Lower leg skin (tissue), 4 donors: ENCODE measurements at regions not wholly inside any gene's neighbourhood (a gene's known extent, or its start where the extent isn't known, plus 50 kb on each side); places are given as distances from the start of the nearest gene placed in this dataset.

Source experiments
- DNase-seq, 2 donors: peaks; one replicate each; pipeline ENCODE4 v3.0.0-alpha.2; 2019; ENCODE audit warnings: low spot score in 2 of 2
- H3K4me3 ChIP-seq: fragments of 200-600 bp; sonication (generic); 2 replicates; pipeline ENCODE4 v1.5.1; 2017; ENCODE audit warnings: mild to moderate bottlenecking, low read depth; ENCODE audit not compliant: poor library complexity, severe bottlenecking
- POLR2A ChIP-seq, 2 donors: fragments of 450-650 bp; IDR thresholded peaks; one replicate each; pipeline ENCODE4 v1.6.1; 2016 to 2017; ENCODE audit warnings: antibody characterized with exemption in 2 of 2, mild to moderate bottlenecking in 1 of 2, moderate library complexity in 1 of 2
- WGBS, 2 donors: methylation state at CpG; one replicate each; pipeline ENCODE4 v1.1.5; 2018; 5-methylcytosine and 5-hydroxymethylcytosine counted together
- intact Hi-C: fragments of 100-400 bp; cut with DNase I; formaldehyde crosslinking; loops from one replicate; pipeline ENCODE4 v1.15.0; 2023; ENCODE audit warnings: low total_unique reads
- TF ChIP-seq, protein P1 (sequence below), 3 donors: fragments of 450-650 bp; IDR thresholded peaks; one replicate each; pipeline ENCODE4 v1.5.1; 2016; ENCODE audit warnings: antibody characterized with exemption in 3 of 3, mild to moderate bottlenecking in 3 of 3, moderate library complexity in 2 of 3

DNA sequence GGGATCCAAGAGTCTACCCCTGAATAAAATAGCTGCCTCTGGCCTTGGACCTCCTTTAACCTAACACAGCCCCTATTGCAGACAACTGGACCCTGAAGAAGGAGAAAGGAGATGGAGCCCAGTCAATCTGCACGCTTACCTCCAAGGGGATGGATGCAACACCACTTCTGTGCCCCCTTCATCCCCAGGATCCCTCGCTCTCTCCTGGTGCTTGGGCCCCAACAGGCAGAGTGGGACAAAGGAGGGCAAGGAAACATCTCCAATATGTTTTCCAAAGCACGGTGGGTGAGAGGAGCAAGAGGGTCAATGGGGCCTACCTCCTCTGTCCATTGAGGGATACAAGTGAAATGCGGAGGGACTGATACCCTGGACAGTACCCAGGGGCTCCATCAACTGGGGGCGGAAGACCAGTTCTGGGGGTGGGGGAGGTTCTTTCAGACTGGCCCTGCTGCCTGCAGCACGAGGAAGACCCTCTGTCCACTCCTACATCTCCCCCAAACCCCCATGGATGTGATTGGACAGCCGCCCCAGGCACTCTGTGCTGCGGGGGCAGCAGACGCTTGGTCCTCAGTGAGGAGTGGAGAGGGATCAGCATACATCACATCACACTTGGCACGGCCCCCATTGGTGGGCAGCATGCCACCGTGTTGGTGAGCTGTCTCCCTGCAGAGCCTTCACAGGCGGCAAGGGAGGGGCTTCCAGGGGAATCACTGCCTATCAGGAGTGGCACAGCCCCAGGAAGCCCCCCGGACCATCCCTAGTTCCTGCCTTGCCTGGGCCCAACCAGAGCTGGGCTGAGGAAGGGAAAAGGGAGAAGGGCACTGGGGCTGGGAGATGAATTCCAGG is 70.6 kb downstream of the MRPL14 start:
- WGBS, 2 donors, result 64 to 77% methylated on average over 7 to 13 of the region's 13 CpGs
- TF ChIP-seq POLR2A (IDR thresholded peaks at IDR 0.05), result no peak
- TF ChIP-seq, protein P1, sequence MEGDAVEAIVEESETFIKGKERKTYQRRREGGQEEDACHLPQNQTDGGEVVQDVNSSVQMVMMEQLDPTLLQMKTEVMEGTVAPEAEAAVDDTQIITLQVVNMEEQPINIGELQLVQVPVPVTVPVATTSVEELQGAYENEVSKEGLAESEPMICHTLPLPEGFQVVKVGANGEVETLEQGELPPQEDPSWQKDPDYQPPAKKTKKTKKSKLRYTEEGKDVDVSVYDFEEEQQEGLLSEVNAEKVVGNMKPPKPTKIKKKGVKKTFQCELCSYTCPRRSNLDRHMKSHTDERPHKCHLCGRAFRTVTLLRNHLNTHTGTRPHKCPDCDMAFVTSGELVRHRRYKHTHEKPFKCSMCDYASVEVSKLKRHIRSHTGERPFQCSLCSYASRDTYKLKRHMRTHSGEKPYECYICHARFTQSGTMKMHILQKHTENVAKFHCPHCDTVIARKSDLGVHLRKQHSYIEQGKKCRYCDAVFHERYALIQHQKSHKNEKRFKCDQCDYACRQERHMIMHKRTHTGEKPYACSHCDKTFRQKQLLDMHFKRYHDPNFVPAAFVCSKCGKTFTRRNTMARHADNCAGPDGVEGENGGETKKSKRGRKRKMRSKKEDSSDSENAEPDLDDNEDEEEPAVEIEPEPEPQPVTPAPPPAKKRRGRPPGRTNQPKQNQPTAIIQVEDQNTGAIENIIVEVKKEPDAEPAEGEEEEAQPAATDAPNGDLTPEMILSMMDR (IDR thresholded peaks at IDR 0.05), result no peak
- H3K4me3 ChIP-seq, result no peak overlapping the region
- intact Hi-C loops, result no loop called here
- DNase-seq, result no peak

DNA sequence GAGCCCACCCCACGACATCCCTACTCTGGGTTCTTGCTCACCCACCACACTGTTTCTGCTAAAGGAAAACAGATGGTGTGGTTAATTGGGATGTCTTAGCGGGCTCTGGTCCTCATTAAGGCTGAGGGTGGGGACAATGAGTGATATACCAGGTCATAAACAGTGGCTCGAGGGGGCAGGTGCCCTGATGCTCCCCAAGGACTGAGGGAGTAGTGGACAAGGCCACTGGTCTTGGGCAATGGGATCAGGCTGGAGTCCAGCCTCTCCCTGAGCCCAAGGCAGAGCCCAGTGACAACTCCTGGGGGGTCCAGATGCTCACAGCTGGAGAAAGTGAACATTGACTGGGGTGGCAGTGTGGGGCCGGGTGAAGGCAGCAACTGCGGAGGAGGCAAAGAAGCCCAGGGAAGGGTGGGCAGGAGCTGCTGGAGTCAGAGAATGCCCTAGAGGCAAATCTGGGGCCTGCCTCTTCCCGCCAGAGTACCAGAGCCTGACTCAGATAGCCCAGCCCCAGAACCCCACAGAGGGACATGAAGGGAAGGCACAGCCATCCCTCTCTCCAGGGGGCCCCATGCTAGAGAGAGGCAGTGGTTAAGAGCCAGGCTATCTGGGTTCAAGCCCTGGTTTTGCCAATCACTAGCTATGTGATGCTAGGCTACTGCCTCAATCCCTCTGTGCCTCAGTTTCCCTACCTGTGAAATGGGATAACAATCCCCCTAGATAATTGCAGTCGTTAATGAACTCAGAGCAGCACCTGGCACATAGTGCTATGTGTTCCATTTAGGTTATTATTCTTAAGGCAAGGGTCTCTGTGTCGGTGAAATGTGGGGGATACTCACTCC is 72.3 kb downstream of the MRPL14 start:
- H3K4me3 ChIP-seq, result no peak overlapping the region
- 65 to 73% methylated on average over 8 of the region's 8 CpGs for WGBS, 2 donors
- intact Hi-C loops, result no loop called here
- DNase-seq, result no peak
- TF ChIP-seq, protein P1 (IDR thresholded peaks at IDR 0.05), result no peak
- TF ChIP-seq POLR2A (IDR thresholded peaks at IDR 0.05), result no peak

DNA sequence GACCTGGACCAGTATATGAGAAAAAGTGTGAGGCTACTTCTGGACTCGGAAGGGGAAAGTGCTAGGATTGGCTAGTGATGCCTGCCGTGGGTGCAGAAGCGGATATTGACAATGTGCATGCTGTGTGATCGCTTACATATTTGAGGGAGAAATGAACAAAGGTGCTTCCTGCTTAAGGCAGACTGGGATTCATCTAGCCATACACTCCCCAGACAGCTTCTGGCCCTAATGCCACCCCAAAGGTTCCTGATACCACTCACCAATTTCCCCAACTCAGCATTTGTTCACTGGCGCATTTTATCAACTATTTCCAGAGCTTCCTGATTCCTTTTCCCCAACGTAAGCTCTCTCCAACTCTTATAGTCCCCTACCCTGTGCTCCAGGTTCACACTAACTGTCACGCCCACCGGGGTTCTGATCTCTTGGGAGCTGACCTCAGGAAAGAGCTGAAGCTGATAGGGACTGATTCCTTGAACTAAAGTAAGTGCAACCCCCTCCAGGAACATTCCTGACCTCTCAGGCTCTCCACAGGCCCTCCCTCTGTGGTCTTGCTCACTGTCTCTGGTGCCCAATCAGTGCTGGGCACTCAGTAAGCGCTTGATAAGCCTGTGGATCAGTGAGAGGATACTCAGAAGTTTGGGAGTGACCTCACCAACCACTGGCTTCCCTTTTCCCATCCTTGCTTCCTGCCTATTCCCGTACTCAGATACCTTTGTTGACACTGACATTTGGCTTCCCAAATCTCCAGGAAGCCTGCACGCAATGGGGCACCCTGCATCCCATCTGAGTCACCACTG is 73.3 kb downstream of the MRPL14 start:
- DNase-seq, result no peak
- intact Hi-C loops, result no loop called here
- TF ChIP-seq, protein P1 (IDR thresholded peaks at IDR 0.05), result no peak
- no peak for TF ChIP-seq POLR2A (IDR thresholded peaks at IDR 0.05)
- H3K4me3 ChIP-seq, result no peak overlapping the region
- WGBS, 2 donors, result 74 to 77% methylated on average over 11 of the region's 11 CpGs

DNA sequence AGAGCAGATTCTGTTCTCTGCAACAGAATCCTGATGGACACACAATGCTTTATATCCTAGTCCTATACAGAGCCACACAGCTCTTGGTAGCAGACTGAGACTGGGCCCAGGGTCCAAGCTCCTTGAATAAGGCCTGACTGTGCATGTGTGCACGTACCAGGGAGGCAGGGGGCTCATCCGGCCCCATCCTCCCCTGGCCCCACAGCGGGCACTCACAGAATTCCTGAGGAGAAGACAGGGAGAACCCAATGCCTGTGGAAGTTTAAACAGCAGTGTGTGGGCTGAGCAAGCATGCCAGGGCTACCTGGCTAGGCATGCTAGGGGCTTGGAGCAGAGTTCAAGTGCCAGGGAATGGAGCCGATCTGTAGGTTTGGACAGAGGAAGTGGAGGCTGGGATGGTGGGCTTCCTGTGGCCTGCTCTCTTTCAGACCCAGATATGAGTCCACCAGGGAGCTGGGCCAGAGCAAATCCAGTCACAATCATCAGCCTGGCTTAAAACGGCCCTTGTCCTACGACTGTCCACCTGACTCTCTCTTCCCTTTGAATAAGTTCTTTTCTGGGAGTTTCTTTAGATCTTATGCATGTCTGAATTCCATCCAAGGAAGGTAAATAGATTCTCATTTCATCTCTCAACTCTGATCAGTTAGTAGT is 74.0 kb downstream of the MRPL14 start:
- H3K4me3 ChIP-seq, result no peak overlapping the region
- 82 to 89% methylated on average over 6 of the region's 6 CpGs for WGBS, 2 donors
- TF ChIP-seq POLR2A (IDR thresholded peaks at IDR 0.05), result no peak
- TF ChIP-seq, protein P1 (IDR thresholded peaks at IDR 0.05), result no peak
- DNase-seq, result no peak
- intact Hi-C loops, result no loop called here

DNA sequence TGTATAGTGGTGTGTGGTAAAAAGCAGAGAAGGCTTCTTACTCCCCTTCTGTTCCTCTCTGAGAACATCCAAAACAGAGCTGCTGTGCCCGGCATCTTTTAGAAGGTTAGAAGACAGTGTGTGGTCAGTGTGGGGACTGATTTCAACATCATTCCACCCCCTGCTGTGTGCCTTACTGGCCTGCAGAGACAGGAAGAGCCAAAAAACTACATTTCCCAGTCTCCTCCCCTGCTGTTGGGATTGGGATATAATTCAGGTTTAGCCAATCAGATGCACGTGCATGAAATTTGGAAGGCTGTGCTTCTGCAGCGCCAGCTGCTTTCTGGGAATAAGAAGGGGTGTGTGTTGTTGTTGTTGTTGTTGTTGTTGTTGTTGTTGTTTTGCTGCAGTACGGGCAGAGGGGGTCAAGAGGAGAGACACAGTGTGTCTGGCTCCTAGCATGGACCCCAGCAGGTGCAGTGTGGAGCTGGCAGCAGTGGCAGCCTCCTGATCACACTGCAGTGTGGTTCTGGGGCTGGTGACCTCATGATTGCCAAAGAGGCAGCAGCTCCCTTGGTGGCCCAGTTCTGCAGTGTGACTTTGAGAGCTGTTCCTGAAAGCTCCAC is 74.7 kb downstream of the MRPL14 start:
- H3K4me3 ChIP-seq, result no peak overlapping the region
- intact Hi-C loops, result no loop called here
- WGBS, 2 donors, result 49 to 55% methylated on average over 4 of the region's 4 CpGs
- no peak for DNase-seq
- TF ChIP-seq, protein P1 (IDR thresholded peaks at IDR 0.05), result no peak
- TF ChIP-seq POLR2A (IDR thresholded peaks at IDR 0.05), result no peak
